Activated CD8-positive, alpha-beta T cell treated with anti-CD3 and anti-CD28 coated beads, Interleukin-2, amount 10 ng/mL, durations not matched to agents 7 days and 5 days (primary cell): ENCODE measurements at regions not wholly inside any gene's neighbourhood (a gene's known extent, or its start where the extent isn't known, plus 50 kb on each side); places are given as distances from the start of the nearest gene placed in this dataset.
"Not testable (repeated sequence)": the region's sequence is repeated elsewhere in the genome, so short reads cannot be mapped to it uniquely, and the experiment has no call there.

Source experiments
- ATAC-seq: fragments of 150-1000 bp; cut with Tn5 transposase; one replicate; pipeline ENCODE4 v1.10.0; 2021; ENCODE audit warnings: moderate library complexity
- CTCF ChIA-PET: fragments of 350-600 bp; sonication (Branson Sonifier 250); formaldehyde crosslinking; loops from one replicate; lab custom pipeline; 2021; ENCODE audit warnings: antibody characterized with exemption; lab: Charles Lee
- POLR2A ChIA-PET: fragments of 350-600 bp; sonication (Branson Sonifier 250); formaldehyde crosslinking; loops from one replicate; lab custom pipeline; 2021; ENCODE audit warnings: antibody characterized with exemption; lab: Charles Lee
- DNase-seq: peaks from one replicate; pipeline ENCODE4 v3.0.0-alpha.2; 2020
- H3K27ac Mint-ChIP-seq: one replicate; pipeline ENCODE4 v1.8.0; 2021; ENCODE audit warnings: mild to moderate bottlenecking, mixed read lengths
- H3K27me3 Mint-ChIP-seq: one replicate; pipeline ENCODE4 v1.8.0; 2021; ENCODE audit warnings: low read depth, mixed read lengths
- H3K36me3 Mint-ChIP-seq: one replicate; pipeline ENCODE4 v1.8.0; 2021; ENCODE audit warnings: low read depth, mixed read lengths
- H3K4me1 Mint-ChIP-seq: one replicate; pipeline ENCODE4 v1.8.0; 2021; ENCODE audit warnings: low read depth, mixed read lengths
- H3K4me3 Mint-ChIP-seq: one replicate; pipeline ENCODE4 v1.8.0; 2021; ENCODE audit warnings: mild to moderate bottlenecking, mixed read lengths
- H3K9me3 Mint-ChIP-seq: one replicate; pipeline ENCODE4 v1.8.0; 2022; ENCODE audit warnings: mixed read lengths; ENCODE audit not compliant: insufficient read depth

- H3K27me3 Mint-ChIP-seq, H3K36me3 Mint-ChIP-seq, H3K9me3 Mint-ChIP-seq: not testable (repeated sequence)
- H3K4me3 Mint-ChIP-seq, result peak overlapping the region; percentile 93
- POLR2A ChIA-PET, result interaction anchor here (0.6 to 2.0 kb wide), 7 partner anchors 14 to 1680 kb away, joined by 3 to 36 read pairs (median 7); no protein-coding TSS in a partner anchor
- peak overlapping the region; percentile 99 for H3K27ac Mint-ChIP-seq
- ATAC-seq, result peak; percentile 96
- CTCF ChIA-PET, result interaction anchor here (0.6 kb wide), 1 partner anchor 14 kb away, joined by 3 read pairs; no protein-coding TSS in a partner anchor
- DNase-seq, result peak; percentile 92
- H3K4me1 Mint-ChIP-seq, result peaks cover 26% of the 10 kb centered on the region
Measured at GRCh38 chr1:148402152-148403084, 80.7 kb downstream of the PPIAL4G start.

DNA sequence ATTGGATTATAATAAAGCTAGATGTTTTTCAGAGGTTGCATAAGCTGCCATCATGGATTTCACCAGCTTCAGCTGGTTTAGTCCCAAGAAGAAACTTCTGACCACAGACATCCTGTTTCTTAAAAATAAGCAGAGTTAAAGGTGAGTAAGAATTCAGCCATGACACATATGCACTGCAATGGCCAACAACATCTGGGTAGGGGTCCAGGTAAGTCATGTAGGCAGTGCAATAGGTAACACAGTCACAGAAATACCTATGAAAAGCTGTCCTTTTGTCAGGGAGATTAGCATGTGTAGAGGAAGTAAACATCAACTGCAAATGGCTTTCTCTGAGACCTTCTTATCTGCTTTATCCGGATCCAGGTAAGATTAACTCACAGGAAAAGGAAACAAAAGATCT is 85.6 kb downstream of the PPIAL4G start:
- H3K36me3 Mint-ChIP-seq, POLR2A ChIA-PET, H3K27me3 Mint-ChIP-seq, H3K4me3 Mint-ChIP-seq, DNase-seq, H3K9me3 Mint-ChIP-seq, CTCF ChIA-PET: not testable (repeated sequence)
- ATAC-seq, result peak; percentile 6
- Mint-ChIP-seq H3K27ac (peak overlapping the region; percentile 86), H3K4me1 (peaks cover 25% of the 10 kb centered on the region)

- not testable (repeated sequence) for H3K27me3 Mint-ChIP-seq, DNase-seq, H3K4me3 Mint-ChIP-seq, H3K9me3 Mint-ChIP-seq, H3K27ac Mint-ChIP-seq, H3K36me3 Mint-ChIP-seq, ATAC-seq
- peaks cover 37% of the 10 kb centered on the region for H3K4me1 Mint-ChIP-seq
- POLR2A ChIA-PET, result interaction anchor here (0.8 kb wide), 1 partner anchor 129 kb away, joined by 4 read pairs; no protein-coding TSS in a partner anchor
- CTCF ChIA-PET, result interaction anchor here (1.0 kb wide), 1 partner anchor 21 kb away, joined by 5 read pairs; no protein-coding TSS in a partner anchor
Measured at GRCh38 chr1:148392505-148392904, 90.6 kb downstream of the PPIAL4G start.

GRCh38 chr1:148391323-148391722 is 91.8 kb downstream of the PPIAL4G start:
- CTCF ChIA-PET, result interaction anchor here (1.0 kb wide), 1 partner anchor 20 kb away, joined by 5 read pairs; no protein-coding TSS in a partner anchor
- POLR2A ChIA-PET, H3K27me3 Mint-ChIP-seq, H3K4me3 Mint-ChIP-seq, H3K9me3 Mint-ChIP-seq, ATAC-seq, H3K36me3 Mint-ChIP-seq, DNase-seq, H3K27ac Mint-ChIP-seq: not testable (repeated sequence)
- H3K4me1 Mint-ChIP-seq, result peaks cover 40% of the 10 kb centered on the region

DNA sequence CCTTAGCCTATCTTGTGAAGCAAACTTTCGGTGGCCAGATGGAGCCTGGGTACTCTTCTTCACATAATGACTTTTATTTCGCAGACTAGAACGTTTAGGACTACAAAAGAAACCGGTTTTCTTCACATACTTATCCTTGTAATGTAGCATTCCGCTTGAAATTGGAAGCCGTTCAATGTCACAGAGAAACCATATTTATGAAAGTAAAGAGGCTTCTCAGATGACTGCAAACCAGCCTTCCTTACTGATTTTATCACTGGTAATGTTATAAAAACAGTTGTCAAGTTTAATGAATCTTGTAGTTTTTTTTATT is 94.1 kb downstream of the PPIAL4G start:
- CTCF ChIA-PET, result interaction anchor here (0.9 to 1.7 kb wide), 7 partner anchors 13 to 24 kb away, joined by 3 to 8 read pairs (median 4); no protein-coding TSS in a partner anchor
- POLR2A ChIA-PET, result interaction anchor here (0.6 to 1.9 kb wide), 17 partner anchors 10 to 133 kb away, joined by 3 to 68 read pairs (median 4); no protein-coding TSS in a partner anchor
- H3K27ac Mint-ChIP-seq, result peak overlapping the region; percentile 99
- H3K27me3 Mint-ChIP-seq, result no peaks in the 10 kb centered on the region
- DNase-seq (no peak), ATAC-seq (no peak)
- peak overlapping the region; percentile 93 for H3K4me3 Mint-ChIP-seq
- peaks cover 51% of the 10 kb centered on the region for H3K4me1 Mint-ChIP-seq
- no peaks in the 10 kb centered on the region for H3K36me3 Mint-ChIP-seq
- no peaks in the 10 kb centered on the region for H3K9me3 Mint-ChIP-seq

GRCh38 chr1:148388260-148389026 is 94.7 kb downstream of the PPIAL4G start:
- ChIA-PET POLR2A (interaction anchor here (0.6 to 1.9 kb wide), 18 partner anchors 9 to 134 kb away, joined by 3 to 68 read pairs (median 4); no protein-coding TSS in a partner anchor), CTCF (interaction anchor here (0.9 to 1.7 kb wide), 7 partner anchors 13 to 24 kb away, joined by 3 to 8 read pairs (median 4); no protein-coding TSS in a partner anchor)
- no peaks in the 10 kb centered on the region for H3K36me3 Mint-ChIP-seq
- no peaks in the 10 kb centered on the region for H3K27me3 Mint-ChIP-seq
- no peaks in the 10 kb centered on the region for H3K9me3 Mint-ChIP-seq
- peak; percentile 92 for ATAC-seq
- H3K4me1 Mint-ChIP-seq, result peaks cover 51% of the 10 kb centered on the region
- DNase-seq, result peak; percentile 93
- H3K27ac Mint-ChIP-seq, result peak overlapping the region; percentile 99
- peak overlapping the region; percentile 93 for H3K4me3 Mint-ChIP-seq

- DNase-seq, H3K36me3 Mint-ChIP-seq, ATAC-seq, H3K27me3 Mint-ChIP-seq, H3K9me3 Mint-ChIP-seq: not testable (repeated sequence)
- CTCF ChIA-PET, result interaction anchor here (1.0 to 1.7 kb wide), 5 partner anchors 12 to 24 kb away, joined by 3 to 8 read pairs (median 6); no protein-coding TSS in a partner anchor
- POLR2A ChIA-PET, result interaction anchor here (0.9 to 1.9 kb wide), 10 partner anchors 9 to 135 kb away, joined by 3 to 68 read pairs (median 6); no protein-coding TSS in a partner anchor
- Mint-ChIP-seq H3K27ac (peak overlapping the region; percentile 99), H3K4me3 (peak overlapping the region; percentile 93), H3K4me1 (peaks cover 53% of the 10 kb centered on the region)
Measured at GRCh38 chr1:148387949-148388259, 95.2 kb downstream of the PPIAL4G start.

DNA sequence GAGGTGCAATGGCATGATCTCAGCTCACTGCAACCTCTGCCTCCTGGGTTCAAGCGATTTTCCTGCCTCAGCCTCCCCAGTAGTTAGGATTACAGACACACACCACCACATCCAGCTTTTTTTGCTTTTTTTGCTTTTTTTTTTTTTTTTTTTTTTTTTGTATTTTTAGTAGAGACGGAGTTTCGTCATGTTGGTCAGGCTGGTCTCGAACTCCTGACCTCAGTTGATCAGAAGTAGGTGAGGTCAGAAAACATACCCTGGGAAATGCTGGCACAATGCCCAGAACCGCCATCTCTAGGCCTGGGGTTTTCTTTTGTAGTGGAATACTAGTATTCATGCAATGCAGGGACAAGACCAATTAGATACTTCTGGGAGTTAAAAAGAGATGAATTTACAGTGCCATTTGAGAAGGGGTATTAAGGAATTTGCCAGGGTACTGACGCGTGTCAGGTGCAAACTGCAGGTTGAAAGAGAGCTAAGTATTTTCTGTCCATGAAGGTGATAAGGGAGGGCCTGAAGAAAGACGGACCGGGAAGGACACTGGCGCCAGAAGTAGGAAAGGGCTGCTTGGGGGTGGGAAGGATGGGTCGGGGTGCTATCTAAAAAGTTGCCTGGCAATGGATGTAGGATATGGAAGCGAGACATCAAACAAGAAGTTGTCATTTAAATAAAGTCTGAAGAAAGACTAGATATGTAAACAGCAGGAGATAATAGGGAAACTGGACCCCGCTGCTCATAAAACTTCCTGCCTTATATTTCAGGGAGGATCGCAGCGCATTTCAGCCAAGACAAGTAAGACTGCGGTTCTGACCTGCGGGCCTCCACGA is 95.8 kb downstream of the PPIAL4G start:
- not testable (repeated sequence) for ATAC-seq, H3K9me3 Mint-ChIP-seq

DNA sequence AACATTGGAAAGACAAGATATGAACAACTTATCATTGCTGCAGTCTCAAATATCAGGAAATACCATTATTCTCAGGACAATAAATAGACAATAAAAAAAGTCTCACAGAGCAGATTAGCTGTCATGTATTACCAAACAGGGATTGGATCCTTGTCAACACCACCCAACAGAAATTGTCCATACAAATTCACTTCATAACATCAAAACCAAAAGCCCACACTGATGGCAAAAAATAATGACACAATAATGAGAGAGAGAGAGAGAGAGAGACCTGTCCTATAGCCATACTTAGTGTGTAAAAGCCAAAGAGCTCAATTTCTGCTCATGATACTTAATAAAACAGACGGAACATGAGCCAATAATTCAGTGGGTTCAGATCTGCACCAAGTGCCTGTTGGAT is 96.5 kb downstream of the PPIAL4G start:
- Mint-ChIP-seq H3K4me3 (no peak overlapping the region), H3K9me3 (no peaks in the 10 kb centered on the region), H3K36me3 (no peaks in the 10 kb centered on the region), H3K27me3 (no peaks in the 10 kb centered on the region), H3K27ac (peak overlapping the region; percentile 55), H3K4me1 (peaks cover 48% of the 10 kb centered on the region)
- POLR2A ChIA-PET, result interaction anchor here (0.8 to 1.0 kb wide), 2 partner anchors 11 to 13 kb away, joined by 3 to 5 read pairs; no protein-coding TSS in a partner anchor
- DNase-seq (no peak), ATAC-seq (no peak)
- CTCF ChIA-PET, result interaction anchor here (1.7 kb wide), 1 partner anchor 12 kb away, joined by 4 read pairs; no protein-coding TSS in a partner anchor

More for the DNA sequence above, 95.8 kb downstream of the PPIAL4G start:
- not testable (repeated sequence) for H3K27me3 Mint-ChIP-seq, DNase-seq, H3K36me3 Mint-ChIP-seq
- H3K4me3 Mint-ChIP-seq, result peak overlapping the region; percentile 5
- peak overlapping the region; percentile 50 for H3K27ac Mint-ChIP-seq
- POLR2A ChIA-PET, result interaction anchor here (0.8 to 1.9 kb wide), 7 partner anchors 12 to 124 kb away, joined by 3 to 68 read pairs (median 5); no protein-coding TSS in a partner anchor
- CTCF ChIA-PET, result interaction anchor here (1.0 to 1.7 kb wide), 4 partner anchors 12 to 24 kb away, joined by 3 to 8 read pairs (median 6); no protein-coding TSS in a partner anchor
- peaks cover 52% of the 10 kb centered on the region for H3K4me1 Mint-ChIP-seq

GRCh38 chr1:148386031-148386398 is 97.1 kb downstream of the PPIAL4G start:
- POLR2A ChIA-PET, result interaction anchor here (0.6 to 0.7 kb wide), 2 partner anchors 10 to 12 kb away, joined by 3 read pairs; no protein-coding TSS in a partner anchor
- H3K4me1 Mint-ChIP-seq, result peaks cover 48% of the 10 kb centered on the region
- not testable (repeated sequence) for H3K4me3 Mint-ChIP-seq, H3K27me3 Mint-ChIP-seq, DNase-seq, H3K9me3 Mint-ChIP-seq, H3K27ac Mint-ChIP-seq, H3K36me3 Mint-ChIP-seq, ATAC-seq
- CTCF ChIA-PET, result interaction anchor here (1.7 kb wide), 1 partner anchor 11 kb away, joined by 4 read pairs; no protein-coding TSS in a partner anchor
